GM18951 (cell line): ENCODE measurements at regions not wholly inside any gene's neighbourhood (a gene's known extent, or its start where the extent isn't known, plus 50 kb on each side); places are given as distances from the start of the nearest gene placed in this dataset.

Source experiments
- POLR2A ChIP-seq: IDR thresholded peaks from 4 replicates; pipeline ENCODE4 v1.6.1; 2011; ENCODE audit warnings: mild to moderate bottlenecking; ENCODE audit not compliant: insufficient read length, insufficient read depth; ENCODE audit errors: extremely low read depth
- in situ Hi-C: fragments of 300-500 bp; cut with MboI; formaldehyde crosslinking; loops from one replicate; pipeline ENCODE4 v1.12.0; 2022; ENCODE audit warnings: low sequenced_read_pairs, mixed read lengths, inconsistent platforms; ENCODE audit not compliant: unreplicated experiment

DNA sequence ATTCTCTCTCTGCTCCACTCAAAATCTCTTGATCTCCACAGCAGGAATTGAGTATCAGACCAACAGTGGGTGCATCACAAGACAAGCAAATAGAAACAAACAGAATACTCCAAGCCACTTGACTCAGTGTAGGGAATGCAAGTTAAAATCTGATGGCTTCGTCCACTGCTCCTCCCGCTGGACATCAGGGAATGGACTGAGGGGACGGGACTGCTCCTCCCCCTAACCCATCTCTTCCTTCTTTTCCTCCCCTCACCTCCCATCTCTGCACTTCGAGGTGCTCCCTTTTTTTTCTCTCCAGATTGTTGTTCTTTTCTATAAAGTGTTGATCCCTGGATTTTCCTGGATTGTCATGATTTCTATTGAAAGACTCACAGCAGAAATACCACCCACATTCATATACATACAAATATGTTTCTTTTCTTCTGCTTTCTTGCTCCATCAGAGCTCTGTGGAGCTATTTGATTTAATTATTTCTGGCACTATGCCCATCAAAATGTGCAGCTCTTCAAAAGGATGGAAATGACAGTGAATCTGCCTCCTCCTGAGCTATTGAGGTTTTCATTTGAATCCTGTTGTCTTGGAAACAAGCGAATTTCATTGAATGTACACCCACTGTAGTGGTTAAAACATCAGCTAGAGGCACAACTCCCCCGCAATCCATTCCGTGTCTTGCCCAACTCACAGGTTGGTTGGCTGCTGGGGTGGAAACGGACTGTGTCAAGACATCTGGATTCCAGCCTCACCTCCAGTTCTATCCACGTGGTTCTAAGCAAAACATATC lies 199.7 kb downstream of the SPTSSA start:
- in situ Hi-C loops = no loop called here
- TF ChIP-seq POLR2A = no peak

DNA sequence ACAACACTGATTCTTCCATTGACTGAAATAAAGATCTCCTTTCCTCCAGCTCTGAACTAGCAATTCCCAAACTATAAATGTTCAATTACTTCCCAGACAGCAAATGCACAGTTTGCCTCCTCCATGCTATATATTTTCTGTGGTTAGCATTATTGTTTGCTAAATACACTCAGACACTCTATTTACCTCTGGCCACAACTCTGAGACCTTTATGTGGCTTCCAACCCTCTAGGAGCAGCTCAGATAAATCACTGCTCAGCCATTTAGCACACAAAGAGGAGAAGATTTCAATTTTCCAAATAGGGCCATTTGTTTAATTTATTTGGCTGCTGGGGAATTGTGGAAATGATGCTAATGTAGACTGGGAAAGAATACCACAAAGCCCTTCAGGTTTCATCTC lies 202.0 kb downstream of the SPTSSA start:
- in situ Hi-C loops = no loop called here
- no peak for TF ChIP-seq POLR2A

DNA sequence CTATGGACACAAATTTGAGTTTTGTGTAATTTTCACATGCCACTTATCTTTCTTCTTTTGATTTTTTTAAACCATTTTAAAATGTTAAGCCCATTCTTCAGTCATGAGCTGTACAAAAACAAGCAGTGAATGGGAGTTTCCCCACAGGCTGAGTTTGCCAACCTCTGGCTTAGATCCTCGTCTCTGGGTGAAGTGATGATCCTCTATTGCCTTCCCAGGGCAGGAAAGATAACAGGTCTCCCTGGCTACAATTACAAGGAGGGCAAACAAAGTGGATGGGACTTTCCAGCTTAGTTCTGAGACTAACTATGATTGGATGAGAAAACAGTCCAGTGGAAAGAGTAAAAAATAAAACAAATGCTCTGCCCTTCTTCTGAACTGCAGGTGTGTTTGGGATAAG lies 203.7 kb downstream of the SPTSSA start:
- no peak for TF ChIP-seq POLR2A
- in situ Hi-C loops = no loop called here

DNA sequence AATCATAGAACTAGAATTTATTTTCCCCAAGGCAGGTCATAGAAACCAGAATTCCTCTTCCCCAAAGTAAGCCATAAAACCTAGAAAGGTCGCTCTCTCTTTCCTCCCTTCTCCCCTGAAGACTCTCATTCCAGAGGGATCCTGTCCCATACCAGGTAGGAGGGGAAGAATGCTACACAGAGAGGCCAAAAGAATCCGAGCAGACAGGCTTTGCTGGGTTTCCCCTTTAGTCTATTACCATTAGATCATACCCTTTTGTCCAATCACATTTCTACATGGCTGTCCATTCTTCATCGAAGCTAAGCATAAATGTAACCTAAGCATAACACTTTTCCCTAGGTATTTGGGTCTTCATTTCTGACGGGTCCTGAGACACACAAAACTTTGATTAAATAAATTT lies 204.5 kb downstream of the SPTSSA start:
- TF ChIP-seq POLR2A = no peak
- in situ Hi-C loops = no loop called here

DNA sequence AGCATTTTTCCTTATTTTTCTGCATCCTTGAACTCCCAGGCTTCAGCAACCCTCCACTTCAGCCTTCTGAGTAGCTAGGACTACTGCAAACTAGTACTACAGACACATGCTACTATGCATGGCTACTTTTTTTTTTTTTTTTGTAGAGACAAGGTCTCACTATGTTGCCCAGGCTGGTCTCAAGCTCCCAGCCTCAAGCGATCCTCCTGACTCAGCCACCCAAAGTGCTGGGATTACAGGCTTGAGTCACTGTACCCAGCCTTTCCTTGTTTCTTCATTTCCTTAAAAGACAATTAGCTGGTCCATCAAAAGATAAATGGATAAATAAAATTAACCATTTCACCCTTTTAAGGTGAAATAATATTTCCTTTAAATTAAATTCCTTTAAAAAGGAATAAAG lies 205.8 kb downstream of the SPTSSA start:
- no peak for TF ChIP-seq POLR2A
- in situ Hi-C loops = no loop called here

DNA sequence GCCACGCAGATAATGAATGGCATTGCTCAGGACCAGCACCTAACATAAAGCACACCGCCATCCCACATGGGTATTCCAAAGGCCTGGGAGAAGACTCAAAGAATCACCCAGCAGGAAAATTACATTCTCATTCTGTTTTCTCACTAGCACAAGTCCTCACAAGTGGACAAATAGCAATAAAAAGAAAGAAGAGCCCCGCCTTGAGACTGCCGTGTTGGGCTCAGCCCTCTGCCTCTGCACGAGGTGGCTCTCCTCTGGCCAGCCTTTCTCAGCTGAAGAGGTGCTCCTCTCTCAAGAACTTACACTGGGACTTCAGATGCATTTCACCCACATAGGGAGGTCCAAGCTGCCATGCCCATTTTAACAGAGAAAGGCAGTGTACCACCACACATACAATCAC lies 207.5 kb downstream of the SPTSSA start:
- TF ChIP-seq POLR2A = no peak
- in situ Hi-C loops = no loop called here

DNA sequence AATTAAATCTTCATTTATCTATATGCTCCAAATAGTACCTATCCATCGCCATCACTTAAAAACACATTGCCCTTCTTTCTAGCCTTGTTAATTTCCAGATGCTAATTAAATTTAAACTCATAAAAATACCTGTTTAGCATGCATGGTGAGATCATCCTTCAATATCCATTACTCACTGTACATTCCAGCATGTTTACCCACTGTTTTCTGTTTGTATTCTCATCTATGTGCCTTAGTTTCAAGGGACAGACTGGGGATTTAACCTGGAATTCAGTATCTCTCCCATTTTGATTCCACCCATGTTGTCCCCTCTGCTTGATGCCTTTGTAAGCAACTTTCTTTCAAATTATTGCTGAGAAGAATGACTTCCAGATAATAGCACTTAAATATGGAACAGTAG lies 208.0 kb downstream of the SPTSSA start:
- TF ChIP-seq POLR2A = no peak
- in situ Hi-C loops = no loop called here

DNA sequence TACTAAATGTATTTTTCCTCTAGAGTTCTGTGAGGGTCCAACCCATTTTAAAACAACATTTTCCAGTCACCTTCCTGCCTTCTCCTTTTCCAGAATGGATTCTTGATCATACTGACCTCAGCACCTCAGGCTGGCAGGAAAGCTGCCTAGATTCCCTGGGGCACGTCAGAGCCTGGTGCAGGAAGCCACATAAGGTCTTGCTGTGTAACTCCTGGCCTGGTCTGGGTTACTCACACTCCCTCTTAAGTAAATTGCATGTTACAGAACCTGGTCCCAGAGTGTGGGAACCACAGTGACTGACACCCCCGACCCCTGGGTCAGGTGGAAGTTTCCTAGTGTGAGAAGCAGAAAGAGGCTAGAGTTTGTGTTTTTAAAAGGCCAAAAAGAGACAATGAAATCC lies 209.8 kb downstream of the SPTSSA start:
- in situ Hi-C loops = no loop called here
- TF ChIP-seq POLR2A = no peak

DNA sequence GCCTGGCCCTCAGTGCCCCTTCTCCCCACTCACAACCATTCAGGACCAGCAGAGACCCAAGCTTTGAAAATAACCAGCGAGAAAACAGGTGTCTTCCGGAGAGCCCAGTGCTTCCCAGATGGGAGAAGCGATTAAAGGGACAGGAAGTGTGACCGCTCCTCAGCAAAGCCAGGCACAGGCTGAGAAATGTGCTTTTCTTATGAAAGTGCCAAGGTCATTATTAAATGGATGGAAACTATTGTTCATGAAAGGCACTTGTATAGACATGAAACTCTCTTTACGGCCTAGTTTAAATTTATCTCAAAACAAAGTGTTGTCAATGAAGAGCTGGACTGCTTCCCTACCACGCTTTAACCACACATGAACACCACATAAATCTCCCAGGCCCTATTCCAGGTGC lies 210.4 kb downstream of the SPTSSA start:
- no peak for TF ChIP-seq POLR2A
- in situ Hi-C loops = no loop called here

DNA sequence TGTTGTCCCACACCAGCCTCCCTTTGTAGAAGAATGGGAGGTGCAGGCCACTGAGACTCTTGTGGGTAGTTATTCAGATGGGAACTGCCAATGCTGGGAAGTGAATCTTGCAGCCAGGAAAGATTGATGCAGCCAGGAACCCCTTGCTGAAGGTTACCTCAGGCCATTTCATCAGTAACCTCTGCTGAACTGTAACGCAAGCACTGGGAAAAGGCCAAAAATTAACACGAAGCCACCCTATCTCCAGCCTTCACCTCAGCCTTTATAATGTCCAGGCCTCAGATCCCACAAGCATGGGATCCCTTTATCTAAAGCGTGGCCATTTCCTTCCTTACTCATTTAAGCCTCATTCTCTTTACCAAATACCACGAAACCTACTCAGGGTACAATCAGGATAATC lies 211.1 kb downstream of the SPTSSA start:
- in situ Hi-C loops = no loop called here

DNA sequence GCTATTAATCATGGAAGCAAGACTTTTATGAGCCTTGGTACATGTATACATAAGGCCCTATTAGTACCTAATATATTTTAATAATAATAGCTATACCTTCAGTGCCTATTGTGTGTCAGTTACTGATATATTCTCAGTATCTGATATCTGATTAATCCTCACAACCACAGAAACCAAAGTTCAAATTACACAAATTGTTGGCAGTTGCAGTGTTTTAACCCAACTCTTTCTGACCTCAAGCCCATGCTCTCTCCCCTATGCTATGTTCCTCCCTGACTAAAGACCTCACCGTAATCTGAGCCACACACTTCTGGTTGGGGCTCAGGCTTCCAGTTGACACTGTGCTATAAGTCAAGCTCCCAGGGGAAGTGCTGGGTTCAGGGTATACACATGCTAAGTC lies 214.4 kb downstream of the SPTSSA start:
- no peak for TF ChIP-seq POLR2A
- in situ Hi-C loops = no loop called here

More for the DNA sequence above, 211.1 kb downstream of the SPTSSA start:
- no peak for TF ChIP-seq POLR2A

DNA sequence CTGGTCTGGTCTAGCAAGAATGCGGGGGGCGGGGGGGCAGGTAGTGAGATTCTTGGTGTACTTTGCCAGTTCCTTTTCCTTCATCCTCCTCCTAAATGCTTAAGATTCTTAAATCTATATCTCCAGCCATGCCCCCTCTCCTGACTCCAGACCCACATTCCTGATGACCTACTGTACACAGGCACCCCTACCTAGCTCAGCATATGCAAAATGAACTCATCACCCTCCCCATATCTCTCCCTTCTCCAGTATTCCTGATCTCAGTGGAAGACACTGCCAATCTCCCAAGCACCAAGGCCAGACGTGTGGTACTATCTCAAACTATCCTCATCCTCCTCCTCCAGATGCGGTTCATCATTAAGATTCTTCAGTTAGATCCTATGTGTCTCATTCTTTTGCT lies 215.8 kb downstream of the SPTSSA start:
- TF ChIP-seq POLR2A = no peak
- in situ Hi-C loops = no loop called here

DNA sequence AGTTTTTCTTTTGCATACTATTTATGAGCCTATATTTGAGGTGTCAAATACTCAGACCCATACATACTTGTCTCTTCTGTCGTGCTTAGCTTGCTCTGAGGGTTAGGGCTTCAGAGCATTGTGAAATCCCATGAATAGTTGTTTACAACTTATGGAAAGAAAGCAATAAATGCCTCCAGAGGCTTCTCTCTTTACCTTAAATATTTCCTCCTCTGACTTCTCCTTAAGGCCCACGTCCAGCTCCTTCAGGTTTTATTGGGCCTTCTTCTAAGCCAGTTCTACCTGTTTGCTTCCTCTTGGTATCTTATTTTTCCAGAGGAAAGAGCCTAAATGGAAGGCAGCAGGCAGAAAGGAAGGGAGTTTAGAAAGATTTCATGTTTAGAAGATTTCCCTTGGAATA lies 218.6 kb downstream of the SPTSSA start:
- in situ Hi-C loops = no loop called here
- TF ChIP-seq POLR2A = no peak

DNA sequence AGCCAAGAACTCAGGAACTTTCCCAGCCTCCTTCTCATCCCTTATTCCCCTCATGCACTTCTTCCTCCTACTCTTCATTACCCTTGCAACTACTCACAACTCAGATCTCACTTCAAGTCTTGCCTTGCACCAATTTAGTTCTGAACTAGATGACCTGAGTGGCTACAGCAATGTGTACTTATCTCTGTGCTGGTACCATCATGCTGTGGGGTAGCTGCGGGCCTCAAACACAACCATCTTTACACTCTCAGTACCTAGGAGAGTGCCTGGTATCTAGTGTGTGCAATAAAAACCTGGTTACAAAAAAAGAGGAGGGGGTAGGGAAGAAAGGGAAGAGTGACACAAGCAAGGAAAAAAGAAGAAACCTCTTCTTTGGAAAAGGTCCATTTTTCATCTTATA lies 219.0 kb downstream of the SPTSSA start:
- TF ChIP-seq POLR2A = no peak
- in situ Hi-C loops = no loop called here

DNA sequence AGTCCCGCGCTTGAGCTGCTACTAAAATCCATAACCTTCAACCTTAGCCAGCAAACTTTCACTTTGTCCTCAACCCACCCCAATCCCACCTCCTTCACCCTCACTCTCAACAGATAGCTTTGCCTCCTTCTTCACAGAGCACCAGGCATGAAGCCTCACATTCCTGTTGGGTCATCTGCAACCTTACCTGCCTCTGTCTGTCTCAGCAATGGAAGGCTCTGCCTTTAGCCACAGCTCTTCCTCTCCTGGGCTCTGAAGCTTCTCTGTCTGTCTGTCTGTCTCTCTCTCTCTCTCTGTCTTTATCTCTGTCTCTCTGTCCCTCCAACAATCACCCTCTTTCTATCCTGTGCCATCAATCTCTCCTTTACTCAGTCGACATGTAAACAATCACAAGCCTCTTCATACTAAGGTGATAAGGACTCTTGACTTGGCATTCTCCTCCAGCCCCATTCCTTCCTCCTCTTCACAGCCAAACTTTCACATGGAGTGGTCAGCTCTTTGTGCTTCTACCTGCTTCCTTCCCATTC lies 220.8 kb downstream of the SPTSSA start:
- in situ Hi-C loops = no loop called here
- TF ChIP-seq POLR2A = no peak

DNA sequence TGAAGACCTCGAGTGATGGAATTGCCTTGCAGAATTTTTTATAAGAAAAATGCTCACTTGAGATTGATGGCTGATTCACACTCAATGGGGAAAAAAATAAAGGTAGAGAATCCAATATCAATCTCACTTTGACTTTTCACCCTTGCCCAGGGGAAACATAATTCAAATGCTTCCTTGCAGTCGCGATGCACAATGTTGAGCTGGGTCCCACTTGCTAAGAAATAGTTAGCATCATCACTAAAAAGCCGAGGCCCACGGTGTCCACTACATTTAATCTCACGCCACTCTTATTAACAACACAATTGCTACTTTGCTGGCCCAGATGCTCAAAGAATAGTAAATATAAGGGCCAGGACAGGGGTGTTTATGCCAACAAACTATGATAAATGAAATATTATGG lies 223.4 kb downstream of the SPTSSA start:
- no peak for TF ChIP-seq POLR2A
- in situ Hi-C loops = no loop called here
